ENCODE measurements at regions not wholly inside any gene's neighbourhood (a gene's known extent, or its start where the extent isn't known, plus 50 kb on each side); places are given as distances from the start of the nearest gene placed in this dataset.

DNA sequence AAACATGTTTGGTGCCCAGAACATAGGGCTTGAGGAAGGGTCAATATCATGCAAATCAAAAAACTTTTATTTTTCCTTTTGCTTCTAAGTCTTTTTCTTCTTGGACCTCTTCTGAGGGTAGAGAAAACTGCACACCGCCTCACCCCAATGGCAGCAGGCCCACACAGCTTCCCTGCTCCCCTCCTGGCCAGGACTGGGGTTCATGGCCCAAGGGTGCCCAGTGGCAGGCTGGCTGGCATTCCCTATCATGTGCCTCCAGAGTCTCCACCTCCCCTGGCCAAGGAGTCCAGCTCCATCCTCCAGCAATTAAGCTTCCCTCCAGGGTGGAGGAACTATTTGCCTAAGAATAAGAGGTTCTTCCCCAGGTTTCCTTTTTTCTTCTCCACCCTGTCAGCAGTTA lies 529.6 kb upstream of the SPANXN1 start:
- TF ChIP-seq, protein P1, sequence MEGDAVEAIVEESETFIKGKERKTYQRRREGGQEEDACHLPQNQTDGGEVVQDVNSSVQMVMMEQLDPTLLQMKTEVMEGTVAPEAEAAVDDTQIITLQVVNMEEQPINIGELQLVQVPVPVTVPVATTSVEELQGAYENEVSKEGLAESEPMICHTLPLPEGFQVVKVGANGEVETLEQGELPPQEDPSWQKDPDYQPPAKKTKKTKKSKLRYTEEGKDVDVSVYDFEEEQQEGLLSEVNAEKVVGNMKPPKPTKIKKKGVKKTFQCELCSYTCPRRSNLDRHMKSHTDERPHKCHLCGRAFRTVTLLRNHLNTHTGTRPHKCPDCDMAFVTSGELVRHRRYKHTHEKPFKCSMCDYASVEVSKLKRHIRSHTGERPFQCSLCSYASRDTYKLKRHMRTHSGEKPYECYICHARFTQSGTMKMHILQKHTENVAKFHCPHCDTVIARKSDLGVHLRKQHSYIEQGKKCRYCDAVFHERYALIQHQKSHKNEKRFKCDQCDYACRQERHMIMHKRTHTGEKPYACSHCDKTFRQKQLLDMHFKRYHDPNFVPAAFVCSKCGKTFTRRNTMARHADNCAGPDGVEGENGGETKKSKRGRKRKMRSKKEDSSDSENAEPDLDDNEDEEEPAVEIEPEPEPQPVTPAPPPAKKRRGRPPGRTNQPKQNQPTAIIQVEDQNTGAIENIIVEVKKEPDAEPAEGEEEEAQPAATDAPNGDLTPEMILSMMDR (IDR thresholded peaks at IDR 0.05), result no peak
- TF ChIP-seq ESRRA (CRISPR knock-in tag; IDR thresholded peaks at IDR 0.05; ENCODE audit: borderline replicate concordance), result no peak
- TF ChIP-seq, protein P2, sequence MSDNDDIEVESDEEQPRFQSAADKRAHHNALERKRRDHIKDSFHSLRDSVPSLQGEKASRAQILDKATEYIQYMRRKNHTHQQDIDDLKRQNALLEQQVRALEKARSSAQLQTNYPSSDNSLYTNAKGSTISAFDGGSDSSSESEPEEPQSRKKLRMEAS (CRISPR knock-in tag; IDR thresholded peaks at IDR 0.05), result no peak
- no peak for TF ChIP-seq ZBTB21 (CRISPR knock-in tag; IDR thresholded peaks at IDR 0.05; ENCODE audit: borderline replicate concordance)
- TF ChIP-seq CREB1 (CRISPR knock-in tag; IDR thresholded peaks at IDR 0.05), result no peak
- no peak for TF ChIP-seq ZNF671 (CRISPR knock-in tag; IDR thresholded peaks at IDR 0.05)
- TF ChIP-seq, protein P3, sequence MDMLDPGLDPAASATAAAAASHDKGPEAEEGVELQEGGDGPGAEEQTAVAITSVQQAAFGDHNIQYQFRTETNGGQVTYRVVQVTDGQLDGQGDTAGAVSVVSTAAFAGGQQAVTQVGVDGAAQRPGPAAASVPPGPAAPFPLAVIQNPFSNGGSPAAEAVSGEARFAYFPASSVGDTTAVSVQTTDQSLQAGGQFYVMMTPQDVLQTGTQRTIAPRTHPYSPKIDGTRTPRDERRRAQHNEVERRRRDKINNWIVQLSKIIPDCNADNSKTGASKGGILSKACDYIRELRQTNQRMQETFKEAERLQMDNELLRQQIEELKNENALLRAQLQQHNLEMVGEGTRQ (CRISPR knock-in tag; IDR thresholded peaks at IDR 0.05), result no peak
- TF ChIP-seq CREM (CRISPR knock-in tag; IDR thresholded peaks at IDR 0.05), result no peak
- TF ChIP-seq, protein P4, sequence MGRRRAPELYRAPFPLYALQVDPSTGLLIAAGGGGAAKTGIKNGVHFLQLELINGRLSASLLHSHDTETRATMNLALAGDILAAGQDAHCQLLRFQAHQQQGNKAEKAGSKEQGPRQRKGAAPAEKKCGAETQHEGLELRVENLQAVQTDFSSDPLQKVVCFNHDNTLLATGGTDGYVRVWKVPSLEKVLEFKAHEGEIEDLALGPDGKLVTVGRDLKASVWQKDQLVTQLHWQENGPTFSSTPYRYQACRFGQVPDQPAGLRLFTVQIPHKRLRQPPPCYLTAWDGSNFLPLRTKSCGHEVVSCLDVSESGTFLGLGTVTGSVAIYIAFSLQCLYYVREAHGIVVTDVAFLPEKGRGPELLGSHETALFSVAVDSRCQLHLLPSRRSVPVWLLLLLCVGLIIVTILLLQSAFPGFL (CRISPR knock-in tag; IDR thresholded peaks at IDR 0.05; ENCODE audit: borderline replicate concordance), result no peak
- TF ChIP-seq, protein P5, sequence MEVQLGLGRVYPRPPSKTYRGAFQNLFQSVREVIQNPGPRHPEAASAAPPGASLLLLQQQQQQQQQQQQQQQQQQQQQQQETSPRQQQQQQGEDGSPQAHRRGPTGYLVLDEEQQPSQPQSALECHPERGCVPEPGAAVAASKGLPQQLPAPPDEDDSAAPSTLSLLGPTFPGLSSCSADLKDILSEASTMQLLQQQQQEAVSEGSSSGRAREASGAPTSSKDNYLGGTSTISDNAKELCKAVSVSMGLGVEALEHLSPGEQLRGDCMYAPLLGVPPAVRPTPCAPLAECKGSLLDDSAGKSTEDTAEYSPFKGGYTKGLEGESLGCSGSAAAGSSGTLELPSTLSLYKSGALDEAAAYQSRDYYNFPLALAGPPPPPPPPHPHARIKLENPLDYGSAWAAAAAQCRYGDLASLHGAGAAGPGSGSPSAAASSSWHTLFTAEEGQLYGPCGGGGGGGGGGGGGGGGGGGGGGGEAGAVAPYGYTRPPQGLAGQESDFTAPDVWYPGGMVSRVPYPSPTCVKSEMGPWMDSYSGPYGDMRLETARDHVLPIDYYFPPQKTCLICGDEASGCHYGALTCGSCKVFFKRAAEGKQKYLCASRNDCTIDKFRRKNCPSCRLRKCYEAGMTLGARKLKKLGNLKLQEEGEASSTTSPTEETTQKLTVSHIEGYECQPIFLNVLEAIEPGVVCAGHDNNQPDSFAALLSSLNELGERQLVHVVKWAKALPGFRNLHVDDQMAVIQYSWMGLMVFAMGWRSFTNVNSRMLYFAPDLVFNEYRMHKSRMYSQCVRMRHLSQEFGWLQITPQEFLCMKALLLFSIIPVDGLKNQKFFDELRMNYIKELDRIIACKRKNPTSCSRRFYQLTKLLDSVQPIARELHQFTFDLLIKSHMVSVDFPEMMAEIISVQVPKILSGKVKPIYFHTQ (CRISPR knock-in tag; IDR thresholded peaks at IDR 0.05), result no peak
- no peak for TF ChIP-seq MYBL2 (CRISPR knock-in tag; IDR thresholded peaks at IDR 0.05)
- TF ChIP-seq JUN (CRISPR knock-in tag; IDR thresholded peaks at IDR 0.05), result no peak
- TF ChIP-seq NR1H2 (CRISPR knock-in tag; IDR thresholded peaks at IDR 0.05), result no peak

Data from WTC11 (cell line).